ENCODE measurements at regions not wholly inside any gene's neighbourhood (a gene's known extent, or its start where the extent isn't known, plus 50 kb on each side); places are given as distances from the start of the nearest gene placed in this dataset.

GRCh38 chr9:129242971-129243561 is 65.0 kb upstream of the IER5L start:
- TF ChIP-seq POLR2A (IDR thresholded peaks at IDR 0.05) (no peak), POLR2AphosphoS5 (IDR thresholded peaks at IDR 0.05) (no peak), CTCF (IDR thresholded peaks at IDR 0.05) (no peak), EP300 (IDR thresholded peaks at IDR 0.05) (no peak)
- H3K36me3 ChIP-seq: no peaks in the 10 kb centered on the region
- H3K9me3 ChIP-seq: no peaks in the 10 kb centered on the region
- no peaks in the 10 kb centered on the region for H3K27me3 ChIP-seq
- intact Hi-C loops (cut with DNase I; ENCODE audit: low total_unique reads): no loop called here
- H3K4me3 ChIP-seq: no peak overlapping the region
- 71 to 82% (median 77%) methylated on average over 19 to 20 of the region's 20 CpGs for WGBS, 5 donors
- peak overlapping the region in 2 of 5 donors; percentile 20 to 57 for H3K27ac ChIP-seq
- peak in 1 of 2 donors; percentile 56 for DNase-seq
- H3K4me1 ChIP-seq: peaks cover 0 to 3% (median under 1%) of the 10 kb centered on the region in 4 donors

- TF ChIP-seq POLR2AphosphoS5 (IDR thresholded peaks at IDR 0.05) (no peak), POLR2A (IDR thresholded peaks at IDR 0.05) (no peak), EP300 (IDR thresholded peaks at IDR 0.05) (no peak), CTCF (IDR thresholded peaks at IDR 0.05) (no peak)
- no peak overlapping the region for H3K4me3 ChIP-seq
- H3K9me3 ChIP-seq: no peaks in the 10 kb centered on the region
- no peaks in the 10 kb centered on the region for H3K36me3 ChIP-seq
- 75 to 88% (median 77%) methylated on average over 15 of the region's 15 CpGs for WGBS, 5 donors
- intact Hi-C loops (cut with DNase I; ENCODE audit: low total_unique reads): no loop called here
- no peaks in the 10 kb centered on the region for H3K27me3 ChIP-seq
- H3K27ac ChIP-seq: peak overlapping the region in 2 of 5 donors; percentile 14 to 57
- peaks cover 0 to 8% (median 5%) of the 10 kb centered on the region in 4 donors for H3K4me1 ChIP-seq
- no peak for DNase-seq
These were observed 64.3 kb upstream of the IER5L start for GRCh38 chr9:129242191-129242941.

- Histone ChIP-seq H3K36me3 (no peaks in the 10 kb centered on the region), H3K9me3 (no peaks in the 10 kb centered on the region), H3K4me3 (no peak overlapping the region), H3K27me3 (no peaks in the 10 kb centered on the region), H3K27ac (no peak overlapping the region), H3K4me1 (peaks cover 3 to 14% (median 11%) of the 10 kb centered on the region in 4 donors)
- intact Hi-C loops (cut with DNase I; ENCODE audit: low total_unique reads): no loop called here
- TF ChIP-seq EP300 (IDR thresholded peaks at IDR 0.05) (no peak), POLR2A (IDR thresholded peaks at IDR 0.05) (no peak), POLR2AphosphoS5 (IDR thresholded peaks at IDR 0.05) (no peak), CTCF (IDR thresholded peaks at IDR 0.05) (no peak)
- DNase-seq: no peak
- WGBS, 5 donors: 87 to 100% (median 94%) methylated on average over 1 to 2 of the region's 2 CpGs
These were observed 63.7 kb upstream of the IER5L start for GRCh38 chr9:129241725-129242124.

- DNase-seq: no peak
- 88 to 100% (median 94%) methylated on average over 2 to 3 of the region's 3 CpGs for WGBS, 5 donors
- H3K36me3 ChIP-seq: no peaks in the 10 kb centered on the region
- H3K27me3 ChIP-seq: no peaks in the 10 kb centered on the region
- no peak overlapping the region for H3K27ac ChIP-seq
- peaks cover 4 to 17% (median 15%) of the 10 kb centered on the region in 4 donors for H3K4me1 ChIP-seq
- intact Hi-C loops (cut with DNase I; ENCODE audit: low total_unique reads): no loop called here
- no peaks in the 10 kb centered on the region for H3K9me3 ChIP-seq
- H3K4me3 ChIP-seq: no peak overlapping the region
- TF ChIP-seq POLR2AphosphoS5 (IDR thresholded peaks at IDR 0.05): no peak
- no peak for TF ChIP-seq CTCF (IDR thresholded peaks at IDR 0.05)
- no peak for TF ChIP-seq POLR2A (IDR thresholded peaks at IDR 0.05)
- no peak for TF ChIP-seq EP300 (IDR thresholded peaks at IDR 0.05)
These were observed 62.6 kb upstream of the IER5L start for GRCh38 chr9:129240581-129241211.
